GM23338 (cell line): ENCODE measurements at regions not wholly inside any gene's neighbourhood (a gene's known extent, or its start where the extent isn't known, plus 50 kb on each side); places are given as distances from the start of the nearest gene placed in this dataset.

ENCODE experiments used
- ATAC-seq: fragments of 200-7000 bp; cut with Tn5 transposase; 3 replicates; pipeline ENCODE4 v1.9.1; 2020
- DNase-seq: peaks from one replicate; pipeline ENCODE4 v3.0.0-alpha.2; 2015; ENCODE audit warnings: low spot score
- H2AFZ ChIP-seq: fragments of 200-600 bp; sonication (generic); 2 replicates; pipeline ENCODE4 v1.8.0; 2016; ENCODE audit warnings: antibody characterized with exemption, mild to moderate bottlenecking, moderate library complexity
- H3F3A ChIP-seq: fragments of 200-600 bp; sonication (generic); replicated peaks from 2 replicates; pipeline ENCODE4 v1.8.0; 2017; ENCODE audit warnings: antibody characterized with exemption, mixed run types, low read depth
- H3K27ac ChIP-seq: fragments of 200-600 bp; sonication (generic); 2 replicates; pipeline ENCODE4 v1.6.1; 2016; ENCODE audit warnings: low read depth
- H3K27me3 ChIP-seq: fragments of 200-600 bp; sonication (generic); 2 replicates; pipeline ENCODE4 v1.8.0; 2016; ENCODE audit warnings: mild to moderate bottlenecking, mixed run types, moderate library complexity; ENCODE audit not compliant: insufficient read depth
- H3K36me3 ChIP-seq: fragments of 200-600 bp; sonication (generic); 2 replicates; pipeline ENCODE4 v1.8.0; 2016; ENCODE audit warnings: mild to moderate bottlenecking; ENCODE audit not compliant: insufficient read depth
- H3K4me1 ChIP-seq: fragments of 200-600 bp; sonication (generic); 2 replicates; pipeline ENCODE4 v1.8.0; 2016; ENCODE audit warnings: mild to moderate bottlenecking, moderate library complexity; ENCODE audit not compliant: insufficient read depth
- H3K4me2 ChIP-seq: fragments of 200-600 bp; sonication (generic); 2 replicates; pipeline ENCODE4 v1.7.1; 2017; ENCODE audit warnings: mixed run types
- H3K4me3 ChIP-seq: fragments of 200-600 bp; sonication (generic); 2 replicates; pipeline ENCODE4 v1.6.1; 2016; ENCODE audit warnings: mixed run types
- H3K79me2 ChIP-seq: fragments of 200-600 bp; sonication (generic); replicated peaks from 2 replicates; pipeline ENCODE4 v1.8.0; 2017; ENCODE audit warnings: mild to moderate bottlenecking; ENCODE audit not compliant: insufficient read depth
- H3K9me2 ChIP-seq: fragments of 200-600 bp; sonication (generic); 2 replicates; pipeline ENCODE4 v1.8.0; 2017; ENCODE audit not compliant: insufficient read depth
- H4K20me1 ChIP-seq: fragments of 200-600 bp; sonication (generic); replicated peaks from 2 replicates; pipeline ENCODE4 v1.8.0; 2017; ENCODE audit warnings: mild to moderate bottlenecking; ENCODE audit not compliant: insufficient read depth
- H3K27ac Mint-ChIP-seq: 2 replicates; pipeline ENCODE4 v1.8.0; 2020; ENCODE audit warnings: inconsistent platforms, mild to moderate bottlenecking, moderate library complexity, mixed read lengths
- H3K27me3 Mint-ChIP-seq: 3 replicates; pipeline ENCODE4 v1.8.0; 2022; ENCODE audit warnings: low read depth, mild to moderate bottlenecking, moderate library complexity, mixed read lengths, inconsistent platforms; ENCODE audit not compliant: insufficient read depth, poor library complexity
- H3K36me3 Mint-ChIP-seq: 3 replicates; pipeline ENCODE4 v1.8.0; 2021; ENCODE audit warnings: low read depth, mild to moderate bottlenecking, inconsistent platforms, moderate library complexity, mixed read lengths
- H3K4me1 Mint-ChIP-seq: 3 replicates; pipeline ENCODE4 v1.8.0; 2020; ENCODE audit warnings: mild to moderate bottlenecking, inconsistent platforms, mixed read lengths
- H3K4me3 Mint-ChIP-seq: 3 replicates; pipeline ENCODE4 v1.8.0; 2021; ENCODE audit warnings: moderate library complexity, mild to moderate bottlenecking, inconsistent platforms, mixed read lengths
- H3K9me3 Mint-ChIP-seq: 3 replicates; pipeline ENCODE4 v1.8.0; 2020; ENCODE audit warnings: moderate library complexity, mild to moderate bottlenecking, inconsistent platforms, mixed read lengths
- ETS1 ChIP-seq: IDR thresholded peaks from 2 replicates; pipeline ENCODE4 v1.6.1; 2016; ENCODE audit warnings: antibody characterized with exemption
- EZH2 ChIP-seq: fragments of 200-600 bp; sonication (generic); IDR thresholded peaks from one replicate; pipeline ENCODE4 v1.8.0; 2017; ENCODE audit warnings: antibody characterized with exemption, mild to moderate bottlenecking, low read depth; ENCODE audit not compliant: unreplicated experiment
- EZH2phosphoT487 ChIP-seq: fragments of 200-600 bp; sonication (generic); IDR thresholded peaks from one replicate; pipeline ENCODE4 v1.8.1; 2018; ENCODE audit warnings: antibody characterized with exemption; ENCODE audit not compliant: unreplicated experiment
- NANOG ChIP-seq: IDR thresholded peaks from 2 replicates; pipeline ENCODE4 v1.6.1; 2016; ENCODE audit warnings: antibody characterized with exemption, borderline replicate concordance
- REST ChIP-seq: IDR thresholded peaks from one replicate; pipeline ENCODE4 v1.6.1; 2018; ENCODE audit warnings: antibody characterized with exemption; ENCODE audit not compliant: unreplicated experiment
- ZNF462 ChIP-seq: fragments of 250-450 bp; sonication (Bioruptor Pico); IDR thresholded peaks from 2 replicates; pipeline ENCODE4 v1.5.0; 2020; ENCODE audit warnings: mild to moderate bottlenecking, moderate library complexity

GRCh38 chr11:115069599-115069998 lies 391.3 kb downstream of the NXPE2 start (continued):
- TF ChIP-seq EZH2, result no peak
- TF ChIP-seq NANOG, result no peak

GRCh38 chr11:115075356-115075755 lies 397.0 kb downstream of the NXPE2 start:
- Histone ChIP-seq H3K4me3 (no peak overlapping the region), H3K79me2 (no peaks in the 10 kb centered on the region), H4K20me1 (no peaks in the 10 kb centered on the region), H2AFZ (no peak overlapping the region), H3K4me1 (no peaks in the 10 kb centered on the region), H3K9me2 (0 out of 2 replicates have a peak, but pooled peaks cover 9% of the 10 kb centered on the region), H3F3A (no peaks in the 10 kb centered on the region), H3K27ac (no peak overlapping the region), H3K4me2 (no peak overlapping the region), H3K27me3 (no peaks in the 10 kb centered on the region), H3K36me3 (no peaks in the 10 kb centered on the region)
- Mint-ChIP-seq H3K9me3 (no peaks in the 10 kb centered on the region), H3K27me3 (no peaks in the 10 kb centered on the region), H3K27ac (no peak overlapping the region), H3K36me3 (no peaks in the 10 kb centered on the region), H3K4me1 (peaks cover 2% of the 10 kb centered on the region; the same call in 1 of the 3 replicates), H3K4me3 (no peak overlapping the region)
- DNase-seq (no peak), ATAC-seq (no peak)
- TF ChIP-seq REST (no peak), ZNF462 (CRISPR knock-in tag) (no peak), ETS1 (no peak), EZH2phosphoT487 (no peak), EZH2 (no peak)
